ENCODE measurements at regions not wholly inside any gene's neighbourhood (a gene's known extent, or its start where the extent isn't known, plus 50 kb on each side); places are given as distances from the start of the nearest gene placed in this dataset.
"Not testable (repeated sequence)": the region's sequence is repeated elsewhere in the genome, so short reads cannot be mapped to it uniquely, and the experiment has no call there.

DNA sequence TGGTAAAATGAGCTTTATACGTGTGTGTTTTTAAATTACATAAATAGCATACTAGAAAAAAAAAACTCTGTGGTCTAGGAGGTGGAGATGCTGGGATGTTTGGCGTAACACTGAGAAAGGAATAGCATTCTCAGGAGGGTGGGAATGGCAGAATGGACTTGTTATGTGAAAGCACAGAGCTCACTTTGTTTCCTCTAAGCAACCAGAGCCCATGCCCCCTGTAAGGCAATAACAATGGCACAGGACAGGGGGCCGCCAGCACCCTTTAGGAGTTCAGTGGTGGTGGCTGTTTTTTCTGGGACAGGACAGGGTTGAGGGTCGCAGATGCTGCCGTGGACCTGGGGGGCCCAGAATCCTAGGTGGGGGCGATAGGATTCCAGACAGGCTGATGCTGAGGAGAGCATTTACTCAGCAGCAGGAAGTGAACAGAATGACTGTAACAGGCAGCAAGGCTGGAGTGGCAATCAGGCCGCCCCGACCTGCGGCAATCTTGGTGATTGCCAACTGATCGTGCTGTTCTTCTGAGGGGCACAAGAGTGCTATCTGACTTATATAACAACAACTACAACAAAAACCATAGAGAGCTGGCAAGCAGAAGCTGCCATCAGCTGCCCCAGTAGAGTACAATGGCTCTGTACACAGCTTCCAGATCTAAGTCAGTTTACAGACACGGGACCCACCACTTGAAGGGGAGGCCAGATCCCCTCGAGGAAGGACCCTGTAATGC is 160.4 kb downstream of the UACA start:
- DNase-seq (ENCODE audit: low read depth in 3 of 3): no peak

DNA sequence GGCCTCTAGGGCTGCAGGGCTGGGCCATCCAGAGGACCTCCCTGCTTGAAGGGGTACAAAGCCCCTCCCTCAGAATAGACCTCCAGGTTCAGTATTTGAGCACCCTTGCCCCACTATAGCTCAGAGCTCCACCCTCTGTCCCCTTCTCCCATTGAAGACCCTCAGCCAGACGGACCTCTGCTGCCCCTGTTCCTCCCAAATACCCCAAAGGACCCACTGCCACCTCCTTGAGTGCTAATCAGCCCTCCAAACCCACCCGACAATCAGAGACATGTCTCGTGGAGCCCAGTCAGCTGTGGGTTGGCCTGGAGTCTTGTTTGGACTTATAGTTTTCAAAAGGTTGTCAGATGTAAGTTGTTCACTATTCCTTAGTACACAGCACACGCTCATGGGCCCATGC is 161.1 kb downstream of the UACA start:
- no peak for DNase-seq (ENCODE audit: low read depth in 3 of 3)

DNA sequence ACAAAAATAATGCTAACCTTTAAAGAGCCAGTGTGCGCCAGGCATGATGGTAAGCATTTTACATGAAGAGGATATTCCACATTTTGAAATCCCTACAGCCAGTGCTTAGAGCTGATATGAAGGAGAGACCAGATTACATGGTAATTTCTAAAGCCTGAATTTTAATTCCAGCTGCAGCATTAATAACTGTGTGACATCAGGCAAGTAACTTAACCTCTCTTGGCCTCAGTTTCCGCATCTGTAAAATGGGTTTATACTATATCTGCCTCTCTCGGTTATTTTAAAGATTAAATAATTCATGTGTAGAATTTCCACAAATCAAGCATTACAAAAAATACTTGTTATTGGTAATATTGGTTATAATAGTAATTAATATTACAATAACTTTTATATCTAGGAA is 165.4 kb downstream of the UACA start:
- DNase-seq (ENCODE audit: low read depth in 3 of 3): no peak

DNA sequence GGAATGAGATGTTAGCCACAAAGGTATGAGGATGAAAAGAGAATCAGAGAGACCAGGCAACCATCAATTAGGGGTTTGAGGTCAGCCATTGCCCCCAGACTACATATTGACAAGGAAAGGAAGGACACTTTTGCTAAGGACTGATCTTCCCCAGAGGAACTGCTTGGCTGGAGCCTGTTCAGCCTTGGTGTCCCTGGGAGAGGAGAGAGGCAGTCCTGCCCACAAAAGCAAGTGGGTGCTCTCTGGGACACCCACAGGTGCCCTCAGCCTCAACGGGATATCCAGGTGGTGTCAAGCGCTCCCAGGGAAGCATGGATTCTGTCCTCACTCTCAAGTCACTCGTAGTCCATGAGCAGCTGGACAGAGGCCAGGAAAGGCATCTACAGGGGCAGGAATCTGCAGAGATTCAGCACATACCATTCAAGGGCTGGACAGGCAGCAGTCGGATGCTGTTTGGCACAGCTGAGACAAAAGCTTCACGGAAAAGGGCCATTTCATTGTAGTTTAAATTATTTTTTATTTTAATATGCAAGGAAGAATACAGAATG is 166.2 kb downstream of the UACA start:
- DNase-seq (ENCODE audit: low read depth in 3 of 3): no peak

DNA sequence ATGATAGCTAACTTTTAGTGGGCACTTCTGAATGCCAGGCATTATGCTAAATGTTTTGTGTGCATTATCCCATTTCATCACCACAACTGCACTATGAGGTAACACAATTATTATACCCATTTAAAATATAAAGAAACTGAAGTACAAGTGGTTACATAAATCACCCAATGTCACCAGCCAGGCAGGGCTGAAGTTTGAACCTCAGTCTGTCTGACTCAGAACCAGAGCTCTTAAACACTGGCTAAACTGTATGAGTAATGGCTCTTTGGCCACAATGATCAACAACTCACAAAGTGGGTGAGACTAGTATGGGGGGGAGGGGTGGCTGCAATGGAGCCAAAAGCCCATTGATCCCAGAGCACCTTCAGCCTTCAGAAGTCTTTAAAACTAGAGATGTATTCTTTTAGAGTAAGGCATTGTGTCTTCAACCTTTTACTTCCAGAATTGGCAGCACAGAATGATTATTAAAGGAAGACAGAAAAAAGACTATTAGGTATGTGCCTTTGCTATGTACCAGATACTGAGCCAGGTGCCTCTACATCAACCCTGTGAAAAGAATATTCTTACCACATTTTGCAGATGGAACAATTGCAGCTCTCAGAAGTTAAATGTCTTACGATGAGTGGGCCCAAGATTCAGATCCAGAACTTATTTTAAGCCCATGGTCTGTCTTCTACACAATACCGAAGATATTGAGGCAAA is 166.9 kb downstream of the UACA start:
- no peak for DNase-seq (ENCODE audit: low read depth in 3 of 3)

DNA sequence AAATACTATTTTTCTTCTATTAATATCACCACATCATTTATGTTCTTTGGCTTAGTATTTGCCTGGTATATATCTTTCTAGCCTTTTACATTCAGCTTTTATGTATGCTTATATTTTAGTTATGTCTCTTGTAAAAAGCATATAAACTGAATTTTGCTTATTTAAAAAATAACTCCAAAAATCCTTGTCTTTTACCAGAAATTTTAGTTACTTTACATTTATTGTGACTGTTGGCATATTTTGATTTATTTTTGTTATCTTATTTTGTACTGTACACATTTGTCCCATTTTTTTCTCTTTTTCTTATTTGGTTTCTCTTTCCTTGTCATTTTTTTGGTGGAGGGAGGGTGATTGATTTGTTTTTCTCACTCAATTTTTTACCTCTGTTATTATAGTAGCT is 169.6 kb downstream of the UACA start:
- DNase-seq (ENCODE audit: low read depth in 3 of 3): no peak

DNA sequence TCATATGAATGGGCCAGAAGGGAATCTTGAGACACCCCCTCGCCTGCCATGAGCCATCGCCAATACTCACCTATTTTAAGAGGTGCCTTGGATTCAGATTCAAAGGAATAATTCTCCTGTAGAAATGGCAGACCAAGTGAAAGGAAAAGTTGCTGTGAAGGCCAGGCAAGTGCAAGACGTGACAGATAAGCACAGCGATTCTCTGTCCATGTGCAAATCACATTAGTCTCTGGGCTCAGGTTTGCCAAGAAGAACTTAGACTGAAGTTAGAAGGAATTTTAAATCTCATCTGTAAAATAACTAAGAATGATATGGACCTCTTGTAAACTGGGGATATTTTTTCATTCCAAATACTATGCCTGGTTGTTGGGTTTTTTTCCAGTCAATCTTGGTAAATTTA is 173.6 kb downstream of the UACA start:
- no peak for DNase-seq (ENCODE audit: low read depth in 3 of 3)

DNA sequence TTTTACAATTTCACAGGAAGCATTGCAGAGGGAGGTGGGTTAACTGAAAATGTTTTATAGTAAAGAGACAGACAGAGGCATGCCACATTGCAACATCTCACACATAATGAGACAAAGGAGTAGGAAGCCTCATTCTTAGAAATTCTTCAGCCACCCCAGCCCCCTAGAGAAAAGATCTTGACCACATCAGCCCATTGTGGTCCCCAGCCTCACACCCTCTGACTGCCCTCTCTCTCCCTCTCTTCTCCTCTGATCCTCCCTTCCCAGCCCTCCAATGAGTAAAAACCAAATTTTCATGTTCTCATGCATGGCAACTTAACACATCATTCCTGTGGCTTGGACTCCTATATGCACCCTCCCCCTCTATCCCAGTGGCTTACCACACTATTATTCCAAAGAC is 174.1 kb downstream of the UACA start:
- no peak for DNase-seq (ENCODE audit: low read depth in 3 of 3)

DNA sequence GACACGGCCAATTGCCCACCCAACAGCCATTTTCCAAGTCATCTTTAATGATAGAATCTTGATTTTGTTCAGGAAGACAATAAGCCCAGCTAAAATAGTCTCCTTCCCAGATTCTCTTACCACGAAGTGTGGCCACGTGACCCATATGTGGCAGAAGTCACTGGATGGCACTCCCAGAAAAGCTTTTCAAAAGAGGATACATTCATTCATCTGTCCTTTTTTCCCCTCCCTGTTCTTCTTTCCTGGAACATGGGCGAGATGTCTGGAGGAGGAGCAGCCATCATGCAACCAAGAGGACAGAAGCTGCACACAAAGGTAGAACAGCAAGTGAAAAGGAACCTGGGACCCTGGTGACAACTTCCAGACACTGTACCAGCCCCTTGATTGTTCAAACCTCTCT is 174.7 kb downstream of the UACA start:
- no peak for DNase-seq (ENCODE audit: low read depth in 3 of 3)

DNA sequence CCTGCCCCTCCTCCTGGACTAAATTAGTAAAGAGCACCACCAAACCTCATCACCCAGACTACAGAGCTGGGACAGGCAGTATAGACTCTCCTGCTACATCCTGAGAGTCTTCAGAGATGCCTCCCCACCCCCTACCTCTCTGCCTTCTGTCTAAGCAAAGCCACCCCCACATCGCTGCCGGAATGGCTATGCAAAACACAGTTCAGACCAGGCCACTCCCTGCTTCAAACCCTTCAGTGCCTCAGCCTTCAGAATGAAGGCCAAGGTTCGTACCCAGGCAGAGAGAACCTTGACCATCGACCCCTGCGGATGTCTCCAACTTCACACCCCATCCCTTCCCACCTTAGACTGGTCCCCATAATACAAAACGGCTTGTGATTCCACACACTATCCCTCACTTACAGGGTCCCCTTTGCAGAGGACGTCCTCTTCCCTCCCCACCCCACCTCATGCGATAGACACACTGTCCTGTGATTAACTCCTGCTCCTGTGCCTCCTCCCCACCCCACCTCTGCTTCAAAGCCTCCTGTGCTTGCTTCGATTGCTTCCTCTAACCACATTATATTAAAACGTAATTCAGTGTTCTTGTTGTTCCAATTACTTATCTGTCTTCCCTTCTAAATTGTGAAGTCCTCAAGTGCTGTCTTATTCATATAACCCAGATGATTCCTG is 175.3 kb downstream of the UACA start:
- no peak for DNase-seq (ENCODE audit: low read depth in 3 of 3)

DNA sequence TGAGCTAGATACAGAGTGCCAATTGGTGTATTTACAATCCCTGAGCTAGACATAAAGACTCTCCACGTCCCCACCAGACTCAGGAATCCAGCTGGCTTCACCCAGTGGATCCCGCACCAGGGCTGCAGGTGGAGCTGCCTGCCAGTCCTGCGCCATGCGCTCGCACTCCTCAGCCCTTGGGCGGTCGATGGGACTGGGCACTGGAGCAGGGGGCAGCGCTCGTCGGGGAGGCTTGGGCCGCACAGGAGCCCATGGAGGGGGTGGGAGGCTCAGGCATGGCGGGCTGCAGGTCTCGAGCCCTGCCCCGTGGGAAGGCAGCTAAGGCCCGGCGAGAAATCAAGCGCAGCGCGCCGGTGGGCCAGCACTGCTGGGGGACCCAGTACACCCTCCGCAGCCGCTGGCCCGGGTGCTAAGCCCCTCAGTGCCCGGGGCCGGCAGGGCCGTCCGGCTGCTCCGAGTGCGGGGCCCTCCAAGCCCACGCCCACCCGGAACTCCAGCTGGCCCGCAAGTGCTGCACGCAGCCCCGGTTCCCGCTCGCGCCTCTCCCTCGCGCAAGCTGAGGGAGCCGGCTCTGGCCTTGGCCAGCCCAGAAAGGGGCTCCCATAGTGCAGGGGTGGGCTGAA is 176.2 kb downstream of the UACA start:
- DNase-seq (ENCODE audit: low read depth in 3 of 3): not testable (repeated sequence)

DNA sequence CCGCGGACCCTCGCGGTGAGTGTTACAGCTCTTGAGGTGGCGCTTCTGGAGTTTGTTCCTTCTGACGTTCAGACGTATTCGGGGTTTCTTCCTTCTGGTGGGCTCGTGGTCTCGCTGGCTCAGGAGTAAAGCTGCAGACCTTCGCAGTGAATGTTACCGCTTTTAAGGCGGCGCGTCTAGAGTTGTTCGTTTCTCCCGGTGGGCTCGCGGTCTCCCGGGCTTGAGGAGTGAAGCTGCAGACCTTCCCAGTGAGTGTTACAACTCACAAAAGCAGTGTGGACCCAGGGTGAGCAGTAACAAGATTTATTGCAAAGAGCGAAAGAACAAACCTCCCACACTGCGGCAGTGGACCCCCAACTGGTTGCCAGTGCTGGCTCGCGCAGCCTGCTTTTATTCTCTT is 177.1 kb downstream of the UACA start:
- DNase-seq (ENCODE audit: low read depth in 3 of 3): no peak

DNA sequence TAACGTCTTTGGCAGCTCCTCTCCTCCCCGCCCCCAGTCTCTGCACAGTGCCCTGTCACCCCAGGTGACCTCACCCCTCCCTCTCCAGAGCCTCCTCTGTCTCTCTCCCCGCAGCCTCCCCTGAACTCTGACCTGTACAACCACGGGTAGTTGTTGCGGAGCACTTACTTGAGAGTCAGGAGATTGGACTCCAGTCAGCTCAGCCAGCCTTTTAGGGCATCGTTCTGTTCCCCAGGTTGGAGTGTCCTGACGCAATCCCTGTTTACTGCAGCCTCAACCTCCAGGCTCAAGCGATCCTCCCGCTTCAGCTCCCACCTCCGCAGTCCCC is 177.7 kb downstream of the UACA start:
- DNase-seq (ENCODE audit: low read depth in 3 of 3): peak in 1 of 3 experiments; percentile 14

DNA sequence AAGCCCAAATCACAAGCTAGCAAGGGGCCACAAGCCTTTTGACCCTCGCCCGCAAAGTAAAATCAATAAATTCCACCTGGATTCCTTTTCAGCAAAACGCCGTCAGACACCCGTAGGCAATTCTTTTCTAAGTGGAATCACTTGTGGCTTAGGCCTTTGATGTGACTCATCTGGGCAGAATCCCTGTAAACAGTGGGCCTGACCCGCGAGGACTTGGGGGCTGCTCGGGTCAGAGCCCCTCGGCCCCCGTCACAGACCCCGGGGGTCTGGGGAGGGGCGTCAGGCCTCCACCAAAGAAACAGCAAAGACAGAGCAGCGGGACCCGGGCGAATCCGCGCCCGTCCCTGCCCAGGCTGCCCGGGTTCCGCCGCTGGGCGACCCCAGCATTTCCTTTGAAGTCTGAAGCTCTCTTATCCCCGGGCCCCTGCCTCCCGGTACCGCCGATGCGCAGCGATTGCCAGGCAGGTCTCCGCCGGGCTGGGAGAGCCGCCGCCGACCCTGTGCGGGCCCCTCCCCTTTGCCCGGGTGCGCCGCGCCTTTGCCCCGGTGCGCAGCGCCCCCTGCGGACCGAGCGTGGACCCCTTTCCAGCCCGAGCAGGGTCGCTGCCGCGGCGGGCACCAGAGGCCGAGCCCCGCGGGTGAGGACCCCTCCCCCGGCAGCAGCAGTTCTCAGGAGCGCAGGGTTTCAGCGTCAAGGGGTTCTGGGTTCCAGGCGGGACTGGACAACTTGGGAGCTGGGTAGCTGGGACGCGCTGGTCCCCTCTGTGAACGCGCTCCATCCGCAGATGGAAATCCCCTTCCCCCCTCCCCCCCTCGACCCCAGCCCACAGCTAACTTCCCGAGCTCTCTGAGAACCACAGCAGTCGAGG is 178.3 kb downstream of the UACA start:
- peak; percentile 5 to 40 (median 33) for DNase-seq (ENCODE audit: low read depth in 3 of 3)

DNA sequence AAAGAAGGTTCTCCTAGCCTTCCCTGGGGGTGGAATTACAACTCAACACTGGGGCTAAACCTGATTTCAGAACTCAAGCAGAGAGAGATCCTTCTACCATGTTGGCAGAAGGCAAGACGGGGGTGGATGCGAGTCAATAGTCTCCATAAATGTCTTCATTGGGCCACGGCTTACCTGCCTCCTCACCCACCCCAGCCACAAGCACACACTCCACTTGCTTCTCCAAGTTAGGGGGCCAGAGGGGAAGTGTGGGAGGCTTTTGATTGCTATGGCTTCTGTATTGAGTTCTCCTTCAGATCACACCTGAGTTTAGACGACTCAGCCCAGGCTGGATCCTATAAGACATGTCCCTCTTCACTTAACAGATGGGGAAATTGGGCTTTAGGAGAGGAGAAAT is 178.9 kb downstream of the UACA start:
- DNase-seq (ENCODE audit: low read depth in 3 of 3): no peak

DNA sequence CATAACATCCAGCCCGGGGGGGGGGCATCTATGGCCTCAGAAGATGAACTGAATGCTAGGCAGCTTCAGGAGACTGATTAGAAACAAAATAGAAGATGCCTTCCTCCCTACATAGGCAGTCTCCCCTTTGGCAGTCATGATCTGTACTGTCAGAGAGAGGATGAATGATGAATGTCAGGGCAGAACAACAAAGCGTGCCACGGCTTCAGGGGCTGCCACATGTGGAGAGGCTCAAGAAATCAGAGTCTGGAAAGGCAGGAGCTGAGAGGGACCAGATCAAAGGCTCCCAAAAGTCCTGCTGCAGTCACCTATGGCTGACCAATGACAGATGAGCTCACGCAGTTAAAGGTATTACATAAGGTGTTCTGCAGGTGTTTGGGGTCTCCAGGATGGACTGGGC is 180.4 kb downstream of the UACA start:
- DNase-seq (ENCODE audit: low read depth in 3 of 3): no peak

DNA sequence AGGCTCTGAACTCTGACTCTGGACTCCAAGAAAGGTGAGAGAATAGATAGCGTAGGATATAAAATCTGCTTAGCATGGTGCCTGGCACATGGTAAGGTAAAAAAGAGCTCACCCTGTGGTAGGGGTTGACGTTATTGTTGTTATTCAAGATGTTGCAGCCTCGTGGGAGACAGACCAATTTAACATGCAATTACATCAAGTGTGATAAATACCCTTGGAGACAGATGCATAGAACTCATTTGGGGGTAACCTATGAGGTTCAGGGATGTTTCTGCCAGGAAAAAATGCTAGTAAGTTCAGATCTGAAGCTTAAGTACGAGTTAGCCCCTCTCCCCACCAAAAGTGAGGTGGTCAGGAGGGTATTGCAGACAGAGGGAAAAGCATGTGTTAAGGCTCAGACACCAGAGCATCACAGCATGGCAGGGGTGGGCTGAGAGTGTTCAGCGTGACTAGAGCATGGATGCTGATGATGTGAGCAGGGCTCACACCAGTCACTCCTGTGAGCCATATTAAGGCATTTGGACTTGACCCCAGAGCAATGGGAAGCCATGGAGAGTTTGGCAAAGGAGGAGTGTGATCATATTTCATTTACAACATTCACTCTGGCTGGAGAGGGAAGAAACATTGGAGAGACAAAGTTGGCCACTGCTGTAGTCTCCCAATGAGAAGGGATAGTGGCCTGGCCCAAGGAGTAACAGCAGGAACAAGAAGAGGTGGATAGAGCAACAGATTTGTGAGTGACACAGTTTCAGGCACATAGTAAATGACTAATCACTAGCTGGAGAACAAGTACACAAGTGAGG is 181.0 kb downstream of the UACA start:
- DNase-seq (ENCODE audit: low read depth in 3 of 3): no peak

DNA sequence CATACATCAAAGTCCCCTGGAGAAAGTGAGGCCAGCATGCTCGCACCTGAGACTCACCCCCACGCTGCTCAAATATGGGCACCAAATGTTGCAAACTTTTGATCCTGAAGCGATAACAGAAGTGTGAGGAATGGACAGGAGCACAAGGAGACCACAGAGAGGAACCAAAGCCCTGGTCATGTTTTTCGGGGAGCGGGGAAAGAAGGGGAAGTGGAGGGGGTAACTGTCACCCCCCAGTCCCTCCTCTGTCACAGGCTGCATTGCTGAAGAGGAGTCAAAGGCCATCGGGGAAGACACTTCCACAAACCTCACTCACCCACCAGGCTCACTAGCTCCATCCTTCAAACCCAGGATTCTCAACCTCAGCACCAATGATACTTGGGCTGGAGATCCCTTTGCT is 182.4 kb downstream of the UACA start:
- DNase-seq (ENCODE audit: low read depth in 3 of 3): no peak

DNA sequence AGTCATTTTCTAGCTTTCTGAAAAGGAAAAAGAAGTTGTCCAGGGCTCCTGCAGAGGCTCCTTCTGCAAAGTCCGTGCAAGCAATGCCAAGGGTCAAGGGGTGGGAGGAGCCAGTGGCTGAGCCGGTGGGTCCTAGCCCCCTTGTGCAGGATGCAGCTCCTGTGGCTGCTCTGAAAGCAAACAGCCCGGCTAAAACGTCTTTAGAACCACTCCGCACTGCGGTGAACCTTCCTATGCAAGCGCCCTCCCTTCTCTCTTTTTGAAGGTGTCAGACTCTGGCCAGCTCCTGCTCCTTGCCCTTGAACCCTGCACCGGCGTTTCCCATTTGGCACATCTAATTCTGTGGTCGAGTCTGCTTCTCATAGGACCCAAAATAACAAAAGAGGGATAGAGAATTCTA is 183.1 kb downstream of the UACA start:
- DNase-seq (ENCODE audit: low read depth in 3 of 3): no peak

DNA sequence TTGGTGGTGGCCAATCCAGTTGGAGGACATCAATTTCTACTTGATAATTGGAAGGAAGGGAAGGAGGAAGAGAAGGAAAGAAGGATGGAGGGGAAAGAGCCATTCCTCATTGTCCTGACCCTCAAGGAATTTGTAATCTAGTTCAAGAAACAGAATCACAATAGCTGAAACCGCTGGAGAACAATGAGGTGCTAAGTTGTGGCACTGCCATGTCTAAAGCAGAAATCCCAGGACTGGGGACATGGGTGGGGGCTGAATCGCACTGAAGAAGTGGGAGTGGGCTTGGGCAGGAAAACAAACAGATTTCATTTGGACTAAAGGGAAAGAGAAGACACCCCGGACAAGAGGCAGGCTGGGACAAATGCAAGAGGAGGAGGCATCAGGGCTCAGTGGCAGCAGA is 183.6 kb downstream of the UACA start:
- no peak for DNase-seq (ENCODE audit: low read depth in 3 of 3)

DNA sequence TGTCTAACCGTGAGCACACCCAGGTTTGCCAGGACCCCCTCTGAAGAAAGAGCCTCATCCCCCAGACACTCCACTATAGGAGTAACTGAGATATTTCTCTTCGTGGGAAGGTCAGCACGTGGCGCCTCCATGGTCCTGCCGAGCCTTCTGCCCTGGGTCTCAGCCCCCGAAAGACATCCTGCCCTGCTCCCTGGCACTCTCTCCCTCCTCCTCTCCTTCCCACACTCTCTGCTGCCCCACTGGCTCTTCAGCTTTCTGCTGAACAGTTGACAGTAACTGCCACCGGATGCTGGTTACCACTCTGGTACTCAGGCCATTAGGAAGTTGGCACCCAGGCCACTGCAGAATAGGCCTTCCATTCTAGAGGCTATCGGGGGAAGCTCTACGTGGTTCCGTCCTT is 185.2 kb downstream of the UACA start:
- DNase-seq (ENCODE audit: low read depth in 3 of 3): no peak

Data from stimulated activated CD4-positive, alpha-beta T cell treated with anti-CD3 and anti-CD28 coated beads, TNF-alpha, amount 100 ng/mL, for 24 hours (primary cell).